Right ventricle myocardium superior (tissue), 1 donor: ENCODE measurements at regions not wholly inside any gene's neighbourhood (a gene's known extent, or its start where the extent isn't known, plus 50 kb on each side); places are given as distances from the start of the nearest gene placed in this dataset.
"Not testable (repeated sequence)": the region's sequence is repeated elsewhere in the genome, so short reads cannot be mapped to it uniquely, and the experiment has no call there.

Experiments used
- ATAC-seq: fragments of 200-7000 bp; cut with Tn5 transposase; one replicate; pipeline ENCODE4 v1.9.1; 2020; ENCODE audit warnings: mild to moderate bottlenecking; ENCODE audit not compliant: poor library complexity
- DNase-seq: peaks from one replicate; pipeline ENCODE4 v3.0.0-alpha.2; 2020
- intact Hi-C: fragments of 100-400 bp; cut with DNase I; formaldehyde crosslinking; loops from one replicate; pipeline ENCODE4 v1.11.2; 2022
- donor health status: DM: no; HTN: yes; CAD: no; lungs with severe emphysema.

DNA sequence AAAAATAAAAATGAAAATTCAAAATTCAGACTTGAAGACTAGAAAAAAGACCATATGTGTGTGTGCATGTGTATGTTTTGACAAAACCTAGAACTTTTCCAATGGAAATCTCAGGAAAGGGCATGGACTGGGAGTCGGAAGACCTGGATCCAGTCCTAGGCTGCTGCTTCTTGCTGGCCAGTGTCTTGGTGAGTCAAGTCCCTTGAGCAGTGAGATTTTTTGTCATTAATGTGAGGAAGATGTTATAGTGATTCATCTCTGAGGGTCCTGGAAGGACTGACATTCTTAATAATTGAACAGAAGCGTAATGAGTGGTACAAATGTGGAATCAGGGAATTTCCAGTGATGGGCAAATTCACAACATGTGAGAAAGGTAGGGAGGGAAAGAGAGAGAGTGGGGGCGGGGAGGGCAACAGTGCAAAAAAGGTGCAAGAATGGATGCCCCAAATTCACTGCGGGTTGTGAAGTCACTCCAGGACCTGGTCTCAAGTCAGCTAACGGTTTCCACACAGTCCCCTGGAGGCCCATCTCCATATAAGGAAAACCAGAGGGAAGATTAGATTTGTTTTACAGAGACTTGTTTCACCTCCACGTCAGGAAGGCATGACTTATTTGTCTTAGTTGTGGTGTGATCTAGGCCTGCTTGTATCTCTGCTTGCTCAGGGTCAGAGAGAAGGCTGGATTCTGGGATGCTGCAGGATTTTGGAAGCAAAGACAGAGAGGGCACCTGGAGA is 201.7 kb downstream of the BUB3 start:
- DNase-seq: no peak
- ATAC-seq: no peak
- intact Hi-C loops: no loop called here

DNA sequence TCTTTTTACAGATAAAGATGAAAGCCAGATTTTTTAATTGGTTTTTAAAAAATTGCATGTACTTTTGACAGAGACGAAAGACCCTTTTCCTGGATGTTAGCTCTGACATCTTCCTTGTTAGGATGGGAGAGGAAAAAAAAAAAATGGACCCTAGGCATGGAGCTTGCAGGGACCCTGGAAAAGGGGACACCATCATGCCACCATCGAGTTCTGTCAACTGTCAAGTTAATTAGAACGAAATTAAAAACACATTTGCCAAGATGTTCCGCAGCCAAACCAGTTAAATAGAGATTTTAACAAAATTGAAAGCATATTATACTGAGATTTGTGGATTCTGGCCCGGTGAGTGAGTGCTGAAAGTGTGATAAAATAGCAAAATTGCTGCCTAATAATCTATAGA is 202.6 kb downstream of the BUB3 start:
- ATAC-seq: no peak
- DNase-seq: no peak
- intact Hi-C loops: no loop called here

DNA sequence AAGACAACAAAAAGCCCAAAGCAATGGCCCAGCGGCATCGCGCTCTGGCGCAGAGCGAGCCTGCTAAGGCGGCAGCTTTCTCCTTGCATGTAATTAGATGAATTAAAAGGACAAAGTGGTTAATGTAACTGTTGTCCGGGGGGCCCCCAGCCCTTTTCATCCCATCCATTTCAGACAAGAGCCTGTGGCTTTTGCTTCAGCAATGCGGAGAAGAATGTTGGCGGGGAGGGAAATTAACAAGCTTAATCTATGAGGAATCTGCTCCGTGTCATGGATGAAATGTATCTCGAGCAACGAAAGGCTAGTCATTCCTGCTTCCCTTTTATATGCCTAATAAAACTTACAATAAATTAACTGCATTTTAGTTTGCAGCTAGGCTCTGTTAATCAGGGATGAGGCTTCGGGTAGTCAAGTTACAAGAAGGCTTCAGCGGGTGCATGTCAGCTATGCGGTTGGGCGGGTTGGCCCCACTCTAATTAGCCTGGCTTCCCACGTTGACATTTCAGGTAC is 203.3 kb downstream of the BUB3 start:
- intact Hi-C loops: no loop called here
- no peak for DNase-seq
- ATAC-seq: no peak

DNA sequence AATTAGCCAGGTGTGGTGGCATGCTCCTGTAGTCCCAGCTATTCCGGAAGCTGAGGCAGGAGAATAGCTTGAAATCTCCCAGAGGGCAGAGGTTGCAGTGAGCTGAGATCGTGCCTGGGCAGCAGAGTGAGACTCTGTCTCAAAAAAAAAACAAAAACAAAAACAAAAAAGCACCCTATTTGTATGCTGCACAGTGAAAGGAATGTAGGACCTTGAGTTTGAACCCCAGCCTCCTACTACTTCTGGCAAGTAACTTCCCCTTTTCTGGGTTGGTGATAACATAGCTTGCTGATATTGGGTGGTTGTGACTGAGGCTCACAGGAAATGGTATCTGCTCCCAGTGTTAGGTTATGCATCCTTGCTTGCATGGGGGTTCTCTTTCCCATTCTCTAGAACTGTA is 205.3 kb downstream of the BUB3 start:
- DNase-seq: no peak
- no peak for ATAC-seq
- intact Hi-C loops: no loop called here

DNA sequence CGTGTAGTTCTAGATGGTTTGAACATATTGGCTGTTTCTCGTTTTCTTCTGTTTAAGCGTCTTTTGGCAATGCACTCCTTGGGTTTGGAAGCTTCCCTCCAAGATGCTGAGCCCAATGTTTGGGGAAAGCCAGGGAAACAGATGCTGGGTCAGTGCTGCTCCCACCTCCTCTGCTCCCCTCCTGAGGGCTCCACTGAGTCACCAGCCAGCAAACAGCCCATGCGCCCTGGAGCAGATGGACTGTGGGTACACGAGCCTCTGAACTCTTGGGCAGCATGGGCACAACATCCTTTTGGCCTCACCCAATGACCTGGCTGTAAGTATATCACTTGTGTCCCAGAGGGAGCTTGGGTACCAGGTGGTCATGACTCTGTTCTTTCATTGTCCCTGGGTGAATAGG is 207.6 kb downstream of the BUB3 start:
- no peak for ATAC-seq
- intact Hi-C loops: no loop called here
- DNase-seq: no peak

DNA sequence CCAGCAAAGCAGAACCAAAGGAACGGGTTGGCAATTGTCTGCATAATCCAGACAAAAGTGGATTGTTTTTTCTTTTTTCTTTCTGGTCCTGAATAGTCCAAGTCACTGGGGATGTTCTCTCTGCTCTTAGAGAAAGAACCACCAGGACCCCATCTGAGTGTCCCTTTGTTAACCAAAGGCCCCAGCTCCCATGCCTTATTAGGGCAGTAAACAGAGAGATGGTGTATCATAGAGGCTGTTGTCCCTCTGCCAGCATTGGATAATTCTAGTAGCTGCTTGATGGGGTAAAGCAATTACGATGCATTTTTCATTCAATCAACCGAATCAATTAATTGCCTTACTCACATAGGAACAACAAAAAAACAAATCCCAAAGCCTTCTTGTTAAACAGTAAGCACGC is 213.0 kb downstream of the BUB3 start:
- ATAC-seq (no peak), DNase-seq (no peak)
- intact Hi-C loops: no loop called here

DNA sequence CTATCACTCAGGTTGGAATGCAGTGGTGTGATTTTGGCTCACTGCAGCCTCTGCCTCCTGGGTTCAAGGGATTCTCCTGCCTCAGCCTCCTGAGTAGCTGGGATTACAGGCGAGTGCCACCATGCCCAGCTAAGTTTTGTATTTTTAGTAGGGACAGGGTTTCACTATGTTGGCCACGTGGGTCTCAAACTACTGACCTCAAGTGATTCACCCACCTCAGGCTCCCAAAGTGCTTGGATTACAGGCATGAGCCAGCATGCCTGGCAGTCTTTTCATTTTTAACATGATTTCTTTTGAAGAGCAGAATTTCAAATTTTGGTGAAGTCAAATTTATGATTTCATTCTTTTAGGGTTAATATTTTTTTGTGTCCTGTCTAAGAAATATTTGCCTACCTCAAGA is 217.4 kb downstream of the BUB3 start:
- intact Hi-C loops, DNase-seq, ATAC-seq: not testable (repeated sequence)

DNA sequence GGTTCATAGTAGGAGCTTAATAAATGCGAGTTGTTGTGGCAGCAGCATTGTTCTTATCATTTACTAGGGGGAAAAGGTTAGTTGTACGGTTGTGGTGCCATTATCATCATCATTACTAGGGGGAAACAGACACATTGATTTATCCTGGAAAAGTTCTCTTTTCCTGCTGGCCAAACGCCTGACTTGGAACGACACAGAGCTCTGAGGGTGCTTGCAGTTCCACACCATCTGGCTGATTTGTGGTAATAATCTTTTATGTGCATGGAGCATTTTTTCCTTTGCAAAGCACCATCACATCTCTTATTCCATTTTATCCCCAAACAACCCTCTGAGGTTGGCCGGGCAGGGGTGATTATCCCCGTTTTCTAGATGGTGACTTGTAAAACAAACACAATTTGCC is 219.4 kb downstream of the BUB3 start:
- no peak for ATAC-seq
- intact Hi-C loops: no loop called here
- DNase-seq: no peak

DNA sequence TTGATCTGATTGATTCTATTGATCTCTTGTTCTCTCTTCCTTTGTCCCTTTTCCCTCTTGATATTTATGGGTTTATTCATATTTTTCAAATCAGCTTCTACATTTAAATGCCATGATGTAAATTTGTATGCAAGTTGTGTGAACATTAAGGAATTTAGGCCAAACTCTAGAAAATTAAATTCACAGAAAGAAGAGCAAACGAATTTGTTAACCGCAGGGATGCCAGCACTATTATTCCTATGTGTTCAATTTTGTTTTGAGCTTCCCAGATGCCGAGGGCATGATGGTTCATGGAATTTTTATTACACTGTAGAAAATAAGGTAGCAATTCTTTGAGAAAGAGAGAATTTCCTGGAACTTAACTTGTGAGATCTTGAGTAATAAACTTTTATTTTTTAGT is 220.9 kb downstream of the BUB3 start:
- ATAC-seq (no peak), DNase-seq (no peak)
- intact Hi-C loops: no loop called here

DNA sequence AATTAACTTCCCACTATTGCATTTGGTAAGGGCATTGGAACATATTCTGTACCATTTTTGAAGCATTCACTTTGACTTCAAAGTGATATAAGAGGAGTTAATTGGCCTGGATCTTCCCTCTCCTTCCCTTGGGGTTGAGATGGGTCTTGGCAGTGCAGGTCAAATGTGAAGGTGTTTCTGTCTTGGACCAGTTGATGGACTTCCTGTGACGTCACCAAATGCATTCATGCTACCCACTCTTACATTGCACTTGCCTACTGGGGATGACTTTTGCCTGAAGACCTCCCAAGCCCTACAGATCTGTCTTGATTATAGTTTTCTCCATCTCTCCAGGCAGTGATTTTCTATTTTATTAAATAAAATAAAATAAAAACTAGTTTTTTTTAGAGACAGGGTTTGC is 221.5 kb downstream of the BUB3 start:
- DNase-seq: no peak
- ATAC-seq: no peak
- intact Hi-C loops: no loop called here

DNA sequence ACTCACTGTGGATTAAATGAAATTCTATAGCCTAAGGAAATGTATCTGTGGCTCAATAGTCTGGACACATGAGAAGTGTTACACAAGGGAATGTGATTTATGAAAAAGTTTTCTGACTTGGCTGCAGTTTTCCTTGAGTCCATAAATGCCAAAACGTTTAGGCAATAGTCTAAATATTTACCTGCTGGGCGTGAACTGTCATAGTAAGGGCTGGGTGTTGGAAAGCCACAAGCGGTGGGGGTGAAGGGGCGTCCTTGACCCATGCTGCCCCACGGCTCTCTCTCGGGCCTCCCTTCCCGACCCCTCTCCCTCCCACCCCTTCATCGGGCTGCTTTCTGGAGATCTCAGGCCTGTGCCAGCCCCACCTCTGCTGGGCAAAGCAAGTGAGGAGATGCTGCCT is 223.7 kb downstream of the BUB3 start:
- ATAC-seq (no peak), DNase-seq (no peak)
- intact Hi-C loops: no loop called here

DNA sequence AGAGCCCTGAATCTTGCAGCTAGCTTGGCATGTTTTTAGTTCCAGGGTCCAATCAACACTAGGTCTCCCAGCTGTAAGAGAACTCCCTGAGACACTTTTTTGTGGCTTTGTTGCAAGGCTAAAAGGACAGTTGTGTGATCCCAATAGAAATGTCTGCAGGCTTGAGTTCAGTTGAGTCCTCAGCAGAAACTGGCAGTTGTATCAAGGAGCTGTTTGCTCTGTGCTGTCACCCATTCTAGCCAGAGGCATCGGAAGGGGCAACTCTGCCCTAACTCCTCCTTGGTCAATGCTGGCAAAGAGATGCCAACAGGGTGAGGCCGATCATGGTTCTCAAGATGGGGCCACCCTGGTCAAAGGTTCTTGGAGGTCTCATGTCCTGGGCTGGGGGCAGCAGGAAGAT is 224.1 kb downstream of the BUB3 start:
- intact Hi-C loops: no loop called here
- no peak for ATAC-seq

DNA sequence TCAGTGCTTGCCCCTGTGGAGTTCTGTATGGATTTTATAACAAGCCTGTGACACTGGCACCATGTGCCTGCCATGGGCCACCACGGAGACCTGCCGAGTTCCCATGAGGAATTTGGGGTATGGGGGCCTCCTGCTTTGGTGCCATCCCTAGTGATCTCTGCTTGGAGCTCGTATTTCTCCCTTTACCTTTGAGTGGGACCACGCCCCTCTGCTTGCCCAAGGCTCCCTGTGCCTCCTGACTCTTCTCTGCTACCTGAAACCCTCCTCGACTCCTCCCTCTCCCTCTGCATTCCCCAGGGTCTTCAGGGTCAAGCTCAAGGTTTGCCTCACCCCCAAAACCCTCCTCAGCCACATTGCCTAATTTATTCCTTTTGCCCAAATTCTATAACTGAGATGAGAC is 225.0 kb downstream of the BUB3 start:
- intact Hi-C loops: no loop called here
- DNase-seq (no peak), ATAC-seq (no peak)

More for the DNA sequence above, 224.1 kb downstream of the BUB3 start:
- no peak for DNase-seq

DNA sequence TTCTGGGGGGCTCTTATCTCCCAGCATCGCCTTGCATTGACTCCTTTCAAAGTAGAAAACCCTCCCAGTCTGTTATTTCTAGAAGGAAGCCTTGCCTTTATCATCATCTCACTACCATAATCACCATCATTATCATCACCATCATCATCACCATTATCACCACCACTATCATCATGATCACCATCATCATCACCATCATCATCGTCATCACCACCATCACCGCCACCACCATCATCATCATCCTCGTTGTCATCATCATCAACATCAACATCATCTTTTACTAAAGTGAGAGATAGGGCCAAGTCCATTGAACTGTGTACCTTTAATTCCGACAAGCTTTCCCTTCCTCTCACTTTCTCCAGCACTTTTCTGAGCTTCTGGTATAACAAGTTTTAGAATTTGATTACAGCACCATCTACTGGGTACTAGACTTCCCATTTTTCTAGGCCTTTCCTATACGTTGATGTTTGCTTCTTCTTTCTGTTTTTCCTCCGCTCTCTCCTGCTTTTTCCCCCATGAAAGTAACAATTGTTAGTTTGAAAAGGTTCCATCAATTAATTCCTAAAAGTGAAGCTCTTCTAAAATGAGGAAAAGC is 226.4 kb downstream of the BUB3 start:
- no peak for DNase-seq
- ATAC-seq: no peak
- intact Hi-C loops: no loop called here

DNA sequence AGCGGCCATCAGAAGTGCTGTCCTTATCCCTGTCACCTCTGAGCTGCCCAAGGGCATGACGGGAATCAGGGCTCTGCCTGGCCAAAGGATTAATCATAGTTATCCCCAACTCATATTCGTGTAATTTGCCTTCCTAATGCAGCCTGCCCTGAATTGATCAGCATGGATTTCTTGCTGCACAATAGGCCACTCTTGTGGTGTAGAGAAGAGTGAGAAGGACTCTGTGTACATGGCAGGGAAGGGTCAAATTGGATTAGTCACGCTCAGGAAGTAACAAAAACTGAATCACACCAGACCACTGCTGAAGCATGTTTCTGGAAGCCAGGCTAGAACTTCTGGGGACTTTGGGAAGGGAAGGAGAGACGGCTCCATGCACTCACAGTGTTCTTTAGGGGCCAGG is 227.0 kb downstream of the BUB3 start:
- ATAC-seq (no peak), DNase-seq (no peak)
- intact Hi-C loops: no loop called here

DNA sequence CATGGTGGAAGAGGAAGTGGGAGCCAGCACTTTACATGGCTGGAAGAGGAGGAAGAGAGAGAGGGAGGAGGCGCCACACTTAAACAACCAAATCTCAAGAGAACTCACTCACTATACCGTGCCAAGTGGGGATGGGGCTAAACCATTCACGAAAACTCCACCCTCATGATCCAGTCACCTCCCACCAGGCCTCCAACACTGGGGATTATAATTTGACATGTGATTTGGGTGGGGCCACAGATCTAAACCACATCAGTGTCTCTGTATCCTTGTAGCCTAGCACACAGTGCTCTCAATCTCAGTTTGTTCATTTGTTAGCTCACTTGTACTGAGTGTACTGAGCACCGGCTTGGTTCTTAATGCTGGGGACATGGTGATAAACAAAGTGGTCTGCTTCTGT is 228.3 kb downstream of the BUB3 start:
- intact Hi-C loops: no loop called here

DNA sequence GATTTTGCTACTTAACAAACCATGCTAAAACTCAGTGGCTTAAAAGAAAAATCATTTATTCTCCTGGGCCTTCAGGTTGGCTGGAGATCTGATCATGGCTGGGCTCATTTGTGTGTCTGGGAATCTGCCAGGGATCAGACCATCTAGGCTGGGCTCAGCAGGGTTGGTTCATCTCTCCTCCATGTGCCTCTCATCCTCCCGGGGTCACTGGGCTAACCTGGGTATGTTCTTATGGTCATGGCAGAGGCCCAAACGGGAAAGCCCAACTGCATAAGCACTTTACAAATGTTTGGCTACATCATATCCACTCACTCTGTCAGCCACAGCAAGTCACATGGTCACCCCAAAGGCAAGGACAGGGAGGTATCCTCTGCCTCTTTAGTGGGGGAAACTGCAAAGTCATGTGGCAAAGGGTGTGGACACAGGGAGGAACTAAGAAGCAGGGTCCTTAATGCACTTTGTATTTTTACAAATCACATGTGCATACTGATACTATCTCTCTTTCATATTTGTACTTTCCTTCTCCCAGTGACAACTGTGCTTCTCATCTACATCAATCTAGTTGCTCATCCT is 231.4 kb downstream of the BUB3 start:
- DNase-seq (no peak), ATAC-seq (no peak)
- intact Hi-C loops: no loop called here

More for the DNA sequence above, 228.3 kb downstream of the BUB3 start:
- DNase-seq (no peak), ATAC-seq (no peak)

DNA sequence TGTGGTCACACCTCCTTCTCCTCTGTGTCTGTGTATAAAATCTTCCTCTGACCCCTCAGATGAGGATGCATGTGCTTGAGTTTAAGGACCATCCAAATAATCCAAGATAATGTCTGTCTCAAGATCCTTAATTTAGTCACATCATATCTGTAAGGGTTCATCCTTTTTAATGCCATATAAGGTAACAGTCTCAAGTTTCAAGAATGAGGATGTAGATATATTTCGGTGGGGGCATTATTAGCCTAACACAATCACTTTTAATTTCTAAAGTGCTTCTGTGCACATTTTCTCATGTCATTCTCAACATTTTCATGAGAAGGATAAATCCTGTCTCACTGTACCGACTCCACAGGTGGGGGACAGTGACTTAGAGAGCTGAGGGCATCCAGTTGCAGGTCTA is 235.3 kb downstream of the BUB3 start:
- DNase-seq (no peak), ATAC-seq (no peak)
- intact Hi-C loops: no loop called here

DNA sequence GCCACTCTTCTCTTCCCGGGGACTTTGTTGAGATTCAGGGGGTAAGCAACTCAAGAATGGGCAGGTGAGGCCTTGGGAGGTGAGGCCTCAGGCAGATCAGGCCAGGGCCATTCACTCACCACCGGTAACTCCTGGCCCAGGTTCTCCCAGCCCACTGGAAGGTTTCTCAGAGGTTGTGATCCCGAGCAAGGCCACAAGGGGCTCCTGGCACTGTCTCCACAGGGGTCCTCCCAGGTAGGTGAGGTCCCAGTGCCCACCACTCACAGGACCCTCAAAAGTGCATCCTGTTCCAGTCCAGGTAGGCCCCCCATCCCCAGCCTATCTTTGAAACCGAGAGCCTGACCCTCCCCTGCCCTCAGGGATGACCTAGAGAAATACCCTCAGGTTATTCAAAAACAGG is 236.1 kb downstream of the BUB3 start:
- intact Hi-C loops: no loop called here
- no peak for ATAC-seq
- DNase-seq: no peak

DNA sequence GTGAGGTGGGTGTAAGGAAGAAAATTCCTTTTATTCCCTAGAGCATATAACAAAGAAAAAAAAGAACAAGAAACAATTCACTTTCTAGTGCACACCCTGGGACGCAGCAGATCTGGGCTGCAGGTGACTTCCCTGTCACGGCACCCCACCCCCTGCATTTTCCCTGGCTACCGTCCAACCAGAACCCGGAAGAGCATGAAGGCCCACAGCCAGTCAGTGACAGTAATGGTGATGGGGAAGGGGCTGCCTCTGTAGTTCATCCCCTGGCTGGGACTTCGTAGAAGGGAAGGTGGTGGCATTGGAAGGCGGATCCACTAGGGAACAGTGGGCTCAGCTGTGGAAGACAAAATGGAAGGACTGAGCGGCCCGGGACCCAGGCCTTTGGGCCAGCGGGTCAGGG is 236.7 kb downstream of the BUB3 start:
- no peak for DNase-seq
- intact Hi-C loops: no loop called here

More for the DNA sequence above, 236.7 kb downstream of the BUB3 start:
- no peak for ATAC-seq
